ENCODE measurements at regions not wholly inside any gene's neighbourhood (a gene's known extent, or its start where the extent isn't known, plus 50 kb on each side); places are given as distances from the start of the nearest gene placed in this dataset.
"Not testable (repeated sequence)": the region's sequence is repeated elsewhere in the genome, so short reads cannot be mapped to it uniquely, and the experiment has no call there.

DNA sequence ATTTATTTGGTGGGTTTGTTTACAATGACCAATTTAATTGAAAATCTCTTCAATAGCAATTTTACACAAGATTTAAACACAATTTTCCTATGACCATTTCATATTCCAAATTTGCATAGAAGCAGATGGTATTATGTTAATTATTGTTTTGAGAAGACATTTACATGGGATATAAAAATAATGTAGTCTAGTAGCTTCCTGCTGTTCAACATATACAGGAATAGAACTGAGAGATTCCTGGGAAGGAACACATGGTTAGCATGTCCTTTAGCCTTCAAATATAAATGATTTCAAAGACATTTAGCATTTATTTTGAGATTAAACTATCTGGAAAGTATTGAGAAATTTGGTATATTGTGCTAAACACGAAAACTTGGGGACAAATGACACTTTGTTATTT lies 129.6 kb downstream of the KCNE4 start:
- DNase-seq, result no peak

GRCh38 chr2:223182356-223182755 lies 130.4 kb downstream of the KCNE4 start:
- no peak for DNase-seq

- DNase-seq, result no peak
Measured at GRCh38 chr2:223185638-223186037, 133.6 kb downstream of the KCNE4 start.

GRCh38 chr2:223187256-223187655 lies 135.3 kb downstream of the KCNE4 start:
- no peak for DNase-seq

DNA sequence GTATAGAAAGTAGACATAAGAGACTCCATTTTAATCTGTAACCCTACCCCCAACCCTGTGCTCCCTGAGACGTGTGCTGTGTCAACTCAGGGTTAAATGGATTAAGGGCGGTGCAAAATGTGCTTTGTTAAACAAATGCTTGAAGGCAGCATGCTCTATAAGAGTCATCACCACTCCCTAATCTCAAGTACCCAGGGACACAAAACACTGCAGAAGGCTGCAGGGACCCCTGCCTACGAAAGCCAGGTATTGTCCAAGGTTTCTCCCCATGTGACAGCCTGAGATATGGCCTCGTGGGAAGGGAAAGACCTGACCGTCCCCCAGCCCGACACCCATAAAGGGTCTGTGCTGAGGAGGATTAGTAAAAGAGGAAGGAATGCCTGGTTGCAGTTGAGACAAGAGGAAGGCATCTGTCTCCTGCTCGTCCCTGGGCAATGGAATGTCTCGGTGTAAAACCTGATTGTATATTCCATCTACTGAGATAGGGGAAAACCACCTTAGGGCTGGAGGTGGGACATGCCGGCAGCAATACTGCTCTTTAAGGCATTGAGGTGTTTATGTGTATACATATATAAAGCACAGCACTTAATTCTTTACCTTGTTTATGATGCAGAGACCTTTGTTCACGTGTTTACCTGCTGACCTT lies 138.7 kb downstream of the KCNE4 start:
- not testable (repeated sequence) for DNase-seq

GRCh38 chr2:223196331-223196730 lies 144.3 kb downstream of the KCNE4 start:
- DNase-seq, result no peak

DNA sequence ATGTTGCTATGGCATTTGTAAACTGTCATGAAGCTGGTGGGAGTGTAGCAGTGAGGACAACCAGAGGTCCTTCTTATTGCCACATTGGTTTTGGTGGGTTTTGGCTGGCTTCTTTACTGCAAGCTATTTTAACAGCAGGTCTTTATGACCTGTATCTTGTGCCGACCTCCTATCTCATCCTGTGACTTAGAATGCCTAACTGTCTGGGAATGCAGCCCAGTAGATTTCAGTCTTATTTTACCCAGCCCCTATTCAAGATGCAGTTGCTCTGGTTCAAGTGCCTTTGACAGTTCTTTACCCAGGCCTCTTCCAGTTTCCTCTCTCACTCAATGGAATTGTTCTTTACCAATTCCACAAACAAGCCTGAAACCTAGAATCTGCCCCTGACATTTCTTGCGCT lies 145.1 kb downstream of the KCNE4 start:
- no peak for DNase-seq

DNA sequence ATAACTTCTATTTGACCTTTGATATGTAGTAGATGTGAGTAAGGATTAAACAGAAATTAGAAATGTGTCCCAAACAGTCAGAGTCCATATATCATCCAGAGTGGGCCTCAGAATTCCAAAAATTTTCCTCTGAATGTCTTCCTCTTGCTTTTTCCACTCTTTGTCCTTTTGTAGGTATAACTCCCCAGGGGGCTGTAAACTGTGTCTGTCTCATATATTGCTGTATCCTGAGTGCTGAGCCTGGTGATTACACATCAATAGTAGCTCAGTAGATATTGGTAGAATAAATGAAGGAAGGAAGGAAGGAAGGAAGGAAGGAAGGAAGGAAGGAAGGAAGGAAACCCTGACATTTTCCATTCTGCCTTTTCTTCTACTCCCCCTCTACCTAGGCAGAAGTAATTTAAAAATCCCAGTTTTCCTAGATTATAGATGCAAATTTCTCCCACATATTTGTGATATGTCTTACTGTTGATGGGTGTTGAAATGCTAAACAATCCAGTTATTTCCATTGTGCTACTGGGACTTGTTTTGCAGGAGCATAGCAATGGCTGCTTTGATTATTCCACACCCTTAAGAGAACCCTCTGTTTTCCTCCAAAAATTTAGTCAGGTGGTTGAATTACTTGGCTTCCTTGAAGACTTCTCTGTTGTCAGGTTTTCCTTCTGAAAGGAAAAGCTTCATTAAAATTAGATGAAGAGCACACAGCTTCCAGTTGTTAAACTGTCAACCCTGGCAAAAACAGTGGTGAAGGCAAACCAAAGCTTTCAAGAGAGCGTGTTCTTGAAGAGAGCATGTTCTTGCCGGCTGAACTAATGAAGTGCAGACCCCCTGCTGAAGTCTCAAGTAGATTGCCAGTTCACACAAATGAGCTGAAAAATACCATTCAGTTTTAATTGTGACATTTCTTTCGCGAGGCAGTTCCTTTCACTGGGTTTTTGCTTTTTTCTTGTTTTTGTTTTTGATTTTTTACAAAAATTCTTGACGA lies 147.8 kb downstream of the KCNE4 start:
- DNase-seq, result no peak

DNA sequence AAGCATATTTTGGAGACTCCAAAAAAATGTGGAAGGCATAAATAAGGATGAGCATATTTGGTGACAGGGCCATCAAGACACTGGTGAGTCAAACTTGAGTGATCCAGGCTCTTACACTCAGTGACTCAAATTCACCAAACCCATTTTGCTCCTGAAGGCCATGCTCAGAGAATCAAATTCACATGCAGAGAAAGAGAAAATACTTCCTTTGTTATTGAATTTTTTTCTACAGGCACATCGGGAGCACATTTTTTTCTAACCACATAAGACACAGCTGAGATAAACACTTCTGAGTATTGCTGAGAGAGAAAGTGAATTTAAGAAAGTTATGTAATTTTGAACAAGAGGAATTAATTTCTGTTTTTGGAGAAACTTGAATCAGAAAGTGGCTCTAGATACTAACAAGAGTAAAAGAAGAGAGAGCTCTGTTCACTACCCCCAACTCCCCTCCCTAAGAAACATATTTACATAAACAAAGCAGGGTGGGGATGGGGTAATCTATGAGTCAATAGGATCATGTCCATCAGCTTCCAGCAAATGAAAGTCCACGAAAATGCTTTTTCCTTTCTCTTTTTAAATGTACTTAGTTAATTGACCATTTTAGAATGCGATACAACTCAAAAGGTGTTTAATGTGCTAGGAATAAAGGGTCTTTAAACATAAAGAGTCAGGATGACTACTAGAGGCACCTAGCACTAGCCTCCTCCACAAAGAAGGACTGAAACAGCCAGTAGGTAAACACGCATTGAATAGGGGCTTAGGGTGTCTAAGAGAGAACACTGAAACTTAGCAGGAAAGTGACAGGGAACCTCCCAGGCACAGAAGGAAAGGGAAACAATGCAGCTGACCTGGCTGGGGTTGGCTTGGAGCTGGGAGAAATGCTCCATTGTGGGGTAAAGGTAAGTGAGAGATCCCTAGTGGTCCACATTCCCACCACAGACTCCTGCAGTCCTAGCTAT lies 152.3 kb downstream of the KCNE4 start:
- no peak for DNase-seq

DNA sequence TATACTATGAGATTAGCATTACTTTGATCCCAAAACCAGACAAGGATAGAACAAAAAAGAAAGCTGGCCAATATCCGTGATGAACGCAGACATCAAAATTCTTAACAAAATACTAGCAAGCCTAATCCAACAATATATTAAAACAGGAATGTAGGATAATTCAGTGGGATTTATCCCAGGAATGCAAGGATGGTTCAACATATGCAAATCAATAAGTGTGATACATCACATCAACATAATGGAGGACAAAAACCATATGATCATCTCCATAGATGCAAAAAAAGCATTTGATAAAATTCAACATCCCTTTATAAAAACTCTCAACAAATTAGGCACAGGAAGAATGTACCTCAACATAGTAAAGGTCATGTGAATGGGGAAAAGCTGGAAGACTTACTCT lies 158.5 kb downstream of the KCNE4 start:
- no peak for DNase-seq

- DNase-seq, result no peak
Measured at GRCh38 chr2:223214394-223215253, 162.6 kb downstream of the KCNE4 start.

- no peak for DNase-seq
Measured at GRCh38 chr2:223215254-223215516, 163.2 kb downstream of the KCNE4 start.

DNA sequence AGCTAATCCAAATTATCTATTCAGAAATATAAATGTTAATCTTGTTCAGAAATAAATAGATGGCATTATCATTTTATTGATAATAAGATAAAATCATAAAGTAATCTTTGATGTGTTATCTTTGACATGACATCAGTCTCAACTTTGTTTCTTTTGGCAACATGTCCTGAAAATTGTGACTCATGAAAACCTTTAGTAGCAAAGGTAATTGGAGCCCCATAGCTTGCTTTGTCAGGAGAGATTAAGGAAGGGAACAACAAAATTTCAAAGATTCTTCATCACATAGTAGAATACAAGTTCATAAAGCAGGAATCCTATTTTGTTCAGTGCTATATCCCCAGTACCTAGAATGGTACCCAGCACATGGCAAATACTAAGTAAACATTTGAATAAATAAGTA lies 165.4 kb downstream of the KCNE4 start:
- no peak for DNase-seq

- no peak for DNase-seq
Measured at GRCh38 chr2:223218587-223219178, 166.7 kb downstream of the KCNE4 start.

GRCh38 chr2:223219872-223220657 lies 168.1 kb downstream of the KCNE4 start:
- DNase-seq, result no peak

DNA sequence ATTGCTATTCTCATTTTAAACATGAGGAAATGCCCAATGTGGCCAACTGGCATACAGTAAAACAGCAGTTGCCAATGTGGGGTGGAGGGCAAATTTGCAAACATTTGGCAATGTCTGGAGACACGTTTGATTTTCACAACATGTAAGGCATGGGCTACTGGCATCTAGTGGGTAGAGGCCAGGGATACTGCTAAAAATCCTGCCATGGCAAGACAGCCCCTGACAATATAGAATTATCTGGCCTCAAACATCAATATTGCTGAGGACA lies 168.6 kb downstream of the KCNE4 start:
- no peak for DNase-seq

- no peak for DNase-seq
Measured at GRCh38 chr2:223221139-223221835, 169.3 kb downstream of the KCNE4 start.

- DNase-seq, result no peak
Measured at GRCh38 chr2:223222397-223222796, 170.4 kb downstream of the KCNE4 start.

GRCh38 chr2:223223156-223223555 lies 171.2 kb downstream of the KCNE4 start:
- no peak for DNase-seq

DNA sequence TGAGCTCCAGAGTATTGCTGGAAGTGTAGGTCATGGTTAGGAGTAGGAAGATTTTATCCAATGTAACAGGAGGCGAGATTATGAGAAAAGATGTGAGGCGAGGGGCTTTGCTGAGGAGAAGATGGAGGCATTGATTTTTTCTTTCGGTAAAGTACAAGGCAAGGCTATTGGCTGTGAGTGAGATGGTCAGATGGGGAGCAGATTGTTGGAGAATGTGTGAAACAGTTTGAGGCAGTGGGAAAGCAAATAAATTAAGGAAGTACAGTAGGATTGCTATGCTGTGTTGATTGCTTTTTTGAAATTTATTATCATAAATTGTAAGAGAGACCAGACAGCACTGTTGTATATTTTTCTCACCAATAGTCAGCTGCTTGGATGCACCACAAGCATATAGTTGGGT lies 173.3 kb downstream of the KCNE4 start:
- DNase-seq, result no peak

DNA sequence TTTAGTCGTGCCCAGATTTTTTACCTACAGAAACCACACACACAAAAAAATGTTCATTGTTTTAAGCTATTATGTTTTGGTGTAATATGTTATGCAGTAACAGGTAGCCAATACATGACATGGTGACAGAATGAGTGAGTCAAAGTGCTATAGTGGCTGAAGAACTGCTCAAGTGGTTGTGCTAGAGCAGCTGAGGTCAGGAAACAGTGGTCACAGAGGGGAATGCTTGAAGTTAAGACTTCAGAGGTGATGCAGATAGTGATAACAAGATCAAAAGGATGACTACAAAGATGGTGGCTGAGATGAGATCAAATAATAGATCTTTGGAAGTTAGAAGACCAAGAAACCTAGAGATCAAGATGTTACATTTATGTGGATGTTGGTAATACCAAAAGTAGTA lies 174.3 kb downstream of the KCNE4 start:
- DNase-seq, result no peak
